Brain microvascular endothelial cell (primary cell): ENCODE measurements at regions not wholly inside any gene's neighbourhood (a gene's known extent, or its start where the extent isn't known, plus 50 kb on each side); places are given as distances from the start of the nearest gene placed in this dataset.

Source experiments
- DNase-seq: peaks from one replicate; pipeline ENCODE4 v3.0.0-alpha.2; 2020
- H3K27ac ChIP-seq: fragments of 250-450 bp; sonication (Bioruptor Pico); 2 replicates; pipeline ENCODE4 v1.5.1; 2020; ENCODE audit warnings: mild to moderate bottlenecking, moderate library complexity
- H3K27me3 ChIP-seq: fragments of 250-450 bp; sonication (Bioruptor Pico); replicated peaks from 2 replicates; pipeline ENCODE4 v1.5.1; 2020; ENCODE audit warnings: mild to moderate bottlenecking
- H3K36me3 ChIP-seq: fragments of 250-450 bp; sonication (Bioruptor Pico); replicated peaks from 2 replicates; pipeline ENCODE4 v1.5.1; 2020; ENCODE audit warnings: mild to moderate bottlenecking
- H3K4me3 ChIP-seq: 2 replicates; pipeline ENCODE4 v1.5.1; 2011; ENCODE audit warnings: low read depth, mild to moderate bottlenecking, control low read depth, low read length, moderate library complexity
- CTCF ChIP-seq: IDR thresholded peaks from 2 replicates; pipeline ENCODE4 v1.5.1; 2011; ENCODE audit warnings: low read depth, mild to moderate bottlenecking, moderate library complexity, low read length, control low read depth, inconsistent platforms; ENCODE audit errors: missing control alignments
- in situ Hi-C: cut with HindIII; loops from 2 replicates; pipeline ENCODE4 v1.10.0; 2017; ENCODE audit warnings: low sequenced_read_pairs, low pct_ligation_motif_present

GRCh38 chrX:784829-785228 lies 154.2 kb downstream of the SHOX start:
- in situ Hi-C loops: no loop called here
- DNase-seq: no peak
- TF ChIP-seq CTCF: no peak

GRCh38 chrX:781224-782204 lies 150.9 kb downstream of the SHOX start:
- Histone ChIP-seq H3K27ac (no peak overlapping the region), H3K36me3 (no peaks in the 10 kb centered on the region), H3K4me3 (no peak overlapping the region), H3K27me3 (no peaks in the 10 kb centered on the region)
- in situ Hi-C loops: no loop called here
- TF ChIP-seq CTCF: no peak
- no peak for DNase-seq

More at GRCh38 chrX:784829-785228, 154.2 kb downstream of the SHOX start:
- Histone ChIP-seq H3K27me3 (no peaks in the 10 kb centered on the region), H3K27ac (no peak overlapping the region), H3K36me3 (no peaks in the 10 kb centered on the region), H3K4me3 (no peak overlapping the region)

GRCh38 chrX:776529-777230 lies 146.1 kb downstream of the SHOX start:
- no peaks in the 10 kb centered on the region for H3K27me3 ChIP-seq
- H3K36me3 ChIP-seq: no peaks in the 10 kb centered on the region
- DNase-seq: no peak
- no peak for TF ChIP-seq CTCF
- in situ Hi-C loops: no loop called here
- no peak overlapping the region for H3K4me3 ChIP-seq
- no peak overlapping the region for H3K27ac ChIP-seq

- Histone ChIP-seq H3K4me3 (no peak overlapping the region), H3K27me3 (no peaks in the 10 kb centered on the region), H3K27ac (no peak overlapping the region), H3K36me3 (no peaks in the 10 kb centered on the region)
- TF ChIP-seq CTCF: no peak
- in situ Hi-C loops: no loop called here
- no peak for DNase-seq
Observed at GRCh38 chrX:776061-776460, 145.5 kb downstream of the SHOX start.

GRCh38 chrX:774536-774935 lies 143.9 kb downstream of the SHOX start:
- in situ Hi-C loops: no loop called here
- H3K36me3 ChIP-seq: no peaks in the 10 kb centered on the region
- TF ChIP-seq CTCF: no peak
- H3K27ac ChIP-seq: no peak overlapping the region
- DNase-seq: no peak
- no peaks in the 10 kb centered on the region for H3K27me3 ChIP-seq
- H3K4me3 ChIP-seq: no peak overlapping the region
